HG03060 (cell line): ENCODE measurements at regions not wholly inside any gene's neighbourhood (a gene's known extent, or its start where the extent isn't known, plus 50 kb on each side); places are given as distances from the start of the nearest gene placed in this dataset.
"Not testable (repeated sequence)": the region's sequence is repeated elsewhere in the genome, so short reads cannot be mapped to it uniquely, and the experiment has no call there.

ENCODE experiments used
- ATAC-seq: cut with Tn5 transposase; IDR thresholded peaks from one replicate; pipeline ENCODE4 v1.9.1; 2021; ENCODE audit warnings: low read depth, moderate number of reproducible peaks; ENCODE audit not compliant: unreplicated experiment

DNA sequence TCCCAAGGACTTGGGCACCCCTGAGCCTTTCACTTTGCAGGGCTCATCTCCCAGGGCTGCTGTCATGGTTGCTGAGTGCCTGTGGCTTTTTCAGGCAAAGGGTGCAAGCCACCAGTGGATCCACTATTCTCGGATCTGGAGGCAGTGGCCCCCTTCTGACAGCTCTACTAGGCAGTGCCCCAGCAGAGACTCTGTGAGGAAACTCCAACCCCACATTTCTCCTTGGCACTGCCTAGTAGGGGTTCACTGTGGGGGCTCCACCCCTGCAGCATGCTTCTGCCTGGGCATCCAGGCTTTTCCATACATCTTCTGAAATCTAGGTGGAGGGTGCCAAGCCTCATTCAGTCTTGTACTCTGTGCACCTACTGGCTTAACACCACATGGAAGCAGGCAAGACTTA is 675.0 kb upstream of the MBL2 start:
- no peak for ATAC-seq

DNA sequence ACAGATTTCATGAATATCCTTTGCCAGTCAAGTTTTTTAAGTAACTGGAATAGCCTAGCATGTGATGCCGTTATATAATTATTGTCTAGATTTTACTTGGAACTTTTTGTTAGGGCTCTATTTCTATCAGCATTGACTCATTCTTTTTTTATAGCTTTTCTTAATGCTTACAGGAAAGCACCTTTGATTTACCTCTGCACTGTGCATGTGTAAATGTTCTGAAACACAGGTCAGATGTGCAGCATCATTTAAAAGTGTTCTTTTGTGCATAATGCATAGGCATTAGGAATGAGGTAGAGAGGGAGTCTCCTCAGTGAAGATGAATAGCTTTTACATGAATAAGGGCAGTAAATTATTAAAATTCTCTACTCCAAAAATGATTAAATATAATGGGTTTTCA is 669.3 kb upstream of the MBL2 start:
- no peak for ATAC-seq

DNA sequence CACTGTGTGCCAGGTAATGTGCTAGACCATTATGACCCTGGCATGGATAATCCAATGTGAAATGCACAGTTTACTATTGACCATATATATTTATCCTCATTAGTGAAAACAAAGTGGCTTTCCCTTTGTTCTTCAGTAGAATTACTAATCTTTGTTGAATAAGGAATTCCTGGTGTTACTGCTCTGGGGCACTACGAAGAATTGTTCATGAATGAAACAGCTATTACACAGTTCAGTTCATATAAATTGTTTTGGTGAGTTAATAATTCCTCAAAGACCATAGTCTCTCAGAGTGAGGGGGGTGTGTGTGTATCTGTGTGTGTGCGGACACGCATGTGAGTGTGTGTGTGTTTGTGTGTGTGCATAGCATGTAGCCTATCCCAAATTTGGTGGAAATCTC is 668.0 kb upstream of the MBL2 start:
- ATAC-seq = no peak

DNA sequence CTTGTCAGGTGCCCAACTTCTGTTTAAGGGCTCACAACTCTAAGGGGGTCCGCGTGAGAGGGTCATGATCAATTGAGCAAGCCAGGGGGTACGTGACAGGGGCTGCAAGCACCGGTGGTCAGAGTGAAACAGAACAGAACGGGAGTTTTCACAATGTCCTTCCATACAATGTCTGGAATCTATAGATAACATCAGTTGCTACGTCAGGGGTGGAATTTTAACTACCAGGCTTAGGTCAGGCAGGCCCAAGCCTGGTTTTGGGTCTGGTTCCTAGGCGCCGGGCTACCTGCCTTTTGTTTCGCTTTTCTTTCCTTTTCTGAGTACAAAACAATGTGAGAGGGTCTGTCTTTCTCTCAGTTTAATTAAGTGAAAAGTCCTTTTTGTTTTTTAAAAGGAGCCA is 666.5 kb upstream of the MBL2 start:
- not testable (repeated sequence) for ATAC-seq

DNA sequence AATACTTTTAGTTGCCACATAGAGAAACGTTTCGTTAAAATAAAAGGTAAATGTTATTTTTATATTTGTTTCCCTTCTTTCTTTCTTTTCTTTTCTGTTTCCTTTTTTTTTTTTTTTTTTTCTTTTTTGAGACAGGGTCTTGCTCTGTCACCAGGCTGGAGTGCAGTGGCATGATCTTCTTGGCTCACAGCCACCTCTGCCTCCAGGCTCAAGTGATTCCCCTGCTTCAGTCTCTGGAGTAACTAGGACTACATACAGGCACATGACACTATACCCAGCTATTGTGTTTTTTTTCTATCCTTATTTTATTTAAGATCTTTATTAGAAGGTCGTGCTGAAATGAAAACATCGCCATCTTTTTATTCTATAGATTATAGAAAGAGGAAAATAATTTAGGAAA is 661.8 kb upstream of the MBL2 start:
- no peak for ATAC-seq

DNA sequence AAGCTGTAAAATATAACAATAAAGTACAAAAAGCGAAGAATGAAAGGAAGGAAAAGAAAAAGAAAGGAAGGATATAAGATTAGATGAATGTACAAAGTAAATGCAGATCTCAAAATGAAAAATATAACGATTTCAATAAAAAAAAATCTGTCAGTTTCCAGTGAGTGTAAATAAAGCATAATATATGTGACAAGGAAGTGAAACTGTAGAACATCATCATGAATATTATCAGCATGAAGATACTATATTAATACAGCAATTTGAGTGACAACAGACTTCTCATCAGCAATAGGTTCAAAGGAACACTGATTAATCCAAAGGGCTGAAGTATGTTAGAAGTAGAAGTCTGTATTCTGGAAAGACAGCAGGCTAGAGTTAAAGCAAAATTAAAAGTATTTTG is 659.5 kb upstream of the MBL2 start:
- ATAC-seq = no peak

DNA sequence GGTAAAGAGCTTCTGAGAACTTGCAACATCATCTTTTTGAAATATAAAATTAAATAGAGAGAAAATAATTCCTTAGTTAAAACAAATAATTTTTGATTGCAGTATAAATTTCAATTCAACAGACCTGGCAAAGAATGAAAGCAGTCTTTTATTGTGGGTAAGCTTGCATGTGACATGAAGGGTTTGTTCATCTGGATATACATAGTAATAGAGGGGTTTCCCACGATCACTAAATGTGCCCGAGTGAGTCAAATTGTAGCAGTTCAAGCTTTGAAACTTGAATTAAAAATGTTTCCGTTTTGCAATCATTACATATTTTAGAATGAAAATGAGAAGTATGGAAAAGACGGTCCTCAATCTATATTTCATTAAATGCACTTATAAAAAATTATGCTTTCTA is 658.4 kb upstream of the MBL2 start:
- ATAC-seq = no peak

DNA sequence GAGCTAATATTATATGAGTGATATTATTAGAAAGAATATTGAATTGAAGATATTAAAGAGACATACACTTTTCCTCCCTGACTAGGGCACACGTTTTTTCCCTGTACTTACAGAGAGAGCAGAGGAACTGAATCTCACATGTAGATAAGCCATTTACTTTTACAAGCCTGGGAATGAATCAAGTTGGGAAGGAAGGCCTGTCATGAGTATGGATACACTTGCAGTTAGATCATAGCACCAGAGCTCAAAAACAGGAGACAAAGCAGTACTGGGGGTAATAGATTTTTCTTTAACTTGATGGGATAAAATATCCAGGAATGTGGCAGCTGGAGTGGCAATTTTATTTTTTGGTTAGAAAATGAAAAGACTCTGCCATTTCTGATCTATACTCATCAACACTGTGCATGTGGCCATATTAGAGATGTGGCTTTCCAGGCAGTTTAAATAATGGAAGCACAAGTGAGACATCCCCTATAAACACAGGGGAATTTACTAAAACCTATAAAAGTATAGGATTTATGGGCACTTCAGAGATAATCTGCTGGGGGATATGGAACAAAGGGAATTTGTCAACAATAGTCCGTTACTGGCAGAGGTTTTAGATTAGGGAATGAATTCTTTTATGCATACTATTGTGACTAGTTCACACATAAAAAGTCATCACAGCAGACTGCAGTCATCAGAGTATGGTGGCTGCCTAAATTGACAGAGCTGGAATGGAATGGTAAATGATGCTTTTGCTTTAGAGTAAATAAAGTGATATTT is 657.7 kb upstream of the MBL2 start:
- ATAC-seq = no peak

DNA sequence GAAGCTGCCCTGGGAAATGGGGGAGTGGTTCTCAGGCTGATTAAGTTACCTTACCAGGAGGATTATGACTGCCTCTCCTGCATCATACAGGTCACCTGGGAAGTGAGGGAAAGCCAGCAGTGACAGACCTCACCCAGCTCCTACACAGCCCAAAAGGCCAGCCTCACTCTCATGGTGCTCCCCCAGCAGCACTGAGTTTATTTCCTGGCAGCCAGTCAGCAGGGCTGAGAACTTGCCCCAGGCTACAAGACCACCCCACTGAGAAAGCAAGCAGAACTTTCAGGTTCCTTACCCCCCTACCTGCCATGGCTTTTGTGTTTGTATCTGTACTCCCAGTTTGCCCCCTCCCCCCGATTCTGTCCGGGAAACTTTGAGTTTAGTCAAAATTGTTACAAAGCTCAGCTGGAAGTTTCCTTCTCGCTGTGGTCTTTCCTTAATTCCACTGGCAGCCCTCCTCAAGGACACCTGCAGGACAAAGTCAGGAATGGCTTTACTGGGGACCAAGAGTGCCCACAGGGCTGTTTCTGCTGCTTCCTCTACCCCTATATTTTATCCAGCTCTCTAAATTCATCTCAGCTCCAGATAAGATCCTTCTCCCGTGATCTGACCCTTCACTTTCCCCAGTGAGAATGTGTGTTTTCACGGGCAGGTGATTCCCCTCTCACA is 649.8 kb upstream of the MBL2 start:
- no peak for ATAC-seq

DNA sequence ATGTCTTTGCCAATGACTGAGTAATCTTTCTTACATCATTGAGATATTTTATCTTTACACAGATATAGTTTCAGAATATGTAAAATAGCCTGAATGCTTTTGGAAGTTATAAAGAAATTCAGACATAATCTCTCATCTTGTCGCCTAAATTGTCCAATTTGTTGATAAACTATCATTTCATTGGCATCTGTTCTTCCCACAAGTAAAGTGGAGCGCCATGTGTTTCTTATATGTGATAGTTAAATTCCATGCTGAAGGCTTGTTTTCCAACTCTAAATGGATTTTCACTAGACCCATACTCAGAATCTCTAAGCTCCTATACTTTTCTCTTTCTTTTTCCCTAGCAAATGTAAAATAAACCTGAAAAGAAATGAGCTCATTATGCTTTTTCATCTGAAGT is 640.1 kb upstream of the MBL2 start:
- ATAC-seq = no peak

DNA sequence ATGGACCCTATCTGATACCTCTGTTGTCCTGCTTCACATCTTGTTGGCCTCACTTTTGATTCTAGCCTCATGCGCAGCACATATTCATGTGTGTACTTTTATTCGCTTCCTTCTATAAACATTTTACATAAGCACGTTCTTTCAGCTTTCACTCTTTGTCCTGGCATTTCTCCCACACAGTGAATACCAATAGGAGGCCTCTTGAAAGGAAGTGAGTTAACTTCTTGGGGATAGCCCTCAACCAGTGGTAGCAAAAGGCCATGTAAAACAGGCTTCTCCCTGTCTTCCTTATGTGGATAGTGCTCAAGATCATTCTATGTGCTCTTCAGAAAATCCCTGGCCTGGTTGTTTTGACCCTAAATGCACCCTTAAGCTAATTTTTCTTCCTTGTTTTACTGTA is 633.9 kb upstream of the MBL2 start:
- no peak for ATAC-seq

DNA sequence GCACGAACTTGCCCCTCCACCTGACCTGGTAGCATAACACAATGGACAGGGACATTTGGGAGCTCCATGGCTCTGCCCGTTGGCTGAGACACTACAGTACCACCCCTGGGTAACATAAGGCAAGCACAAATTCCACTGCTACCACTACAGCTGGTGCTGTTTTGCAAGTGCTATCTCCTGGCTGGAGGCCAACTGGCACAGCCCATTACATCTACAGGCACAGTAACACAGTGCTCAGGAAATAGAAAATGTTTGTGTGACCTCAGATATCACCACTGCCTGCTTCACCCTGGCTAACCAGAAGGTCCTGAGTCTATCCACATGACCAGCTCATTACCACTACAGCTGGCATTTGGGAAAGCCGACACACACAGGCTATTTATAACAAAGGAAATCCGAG is 631.1 kb upstream of the MBL2 start:
- ATAC-seq = no peak

DNA sequence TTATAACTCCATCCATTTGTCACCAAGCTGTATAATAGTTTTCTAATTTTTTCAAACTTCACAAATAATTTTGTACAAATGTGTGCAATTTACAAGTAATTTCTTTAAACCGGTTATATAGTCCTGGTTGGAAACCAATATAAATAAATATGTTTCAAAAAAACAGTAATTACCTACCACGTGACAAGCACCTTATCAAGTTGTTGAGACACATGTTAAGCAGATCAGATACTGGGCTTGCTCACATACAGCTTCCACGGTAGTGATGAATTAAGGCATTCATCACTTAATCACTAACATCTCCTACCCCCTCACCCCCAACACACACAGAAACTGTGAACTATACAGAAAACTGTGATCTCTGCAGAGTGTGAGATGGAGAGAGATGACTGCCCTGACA is 630.0 kb upstream of the MBL2 start:
- ATAC-seq = no peak

DNA sequence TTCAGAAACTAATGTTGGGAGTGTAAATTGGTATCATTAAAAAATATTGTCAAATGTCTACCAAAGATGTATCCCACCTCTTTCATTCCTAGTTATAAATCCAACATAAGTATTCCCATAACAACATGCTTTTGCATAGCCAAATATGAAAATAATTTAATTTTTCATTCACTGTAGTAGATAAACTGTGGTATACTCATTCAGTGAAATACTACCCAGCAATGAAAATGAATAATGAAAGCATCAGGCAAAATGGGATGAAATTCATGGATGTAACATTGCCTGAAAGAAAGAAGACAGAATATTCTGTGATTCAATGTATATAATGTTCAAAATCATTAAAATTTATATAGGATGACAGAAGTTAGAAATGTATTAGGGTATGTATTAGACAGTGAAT is 629.0 kb upstream of the MBL2 start:
- ATAC-seq = no peak

DNA sequence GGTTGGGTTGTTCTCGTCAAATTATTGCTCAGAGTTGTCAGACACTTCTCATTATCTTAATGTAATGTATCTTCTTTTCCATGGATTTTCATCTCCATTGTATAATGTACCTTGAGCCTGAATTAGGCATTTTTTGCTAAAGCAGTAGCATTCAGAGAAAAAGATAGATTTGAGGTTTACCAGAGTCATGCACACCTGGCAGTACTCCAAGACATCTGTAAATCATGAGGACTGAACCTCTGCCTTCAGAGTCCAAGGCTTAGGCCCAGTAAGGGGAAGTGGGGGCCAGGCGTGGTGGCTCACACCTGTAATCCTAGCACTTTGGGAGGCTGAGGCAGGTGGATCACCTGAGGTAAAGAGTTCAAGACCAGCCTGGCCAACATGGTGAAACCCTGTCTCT is 624.3 kb upstream of the MBL2 start:
- ATAC-seq = no peak

DNA sequence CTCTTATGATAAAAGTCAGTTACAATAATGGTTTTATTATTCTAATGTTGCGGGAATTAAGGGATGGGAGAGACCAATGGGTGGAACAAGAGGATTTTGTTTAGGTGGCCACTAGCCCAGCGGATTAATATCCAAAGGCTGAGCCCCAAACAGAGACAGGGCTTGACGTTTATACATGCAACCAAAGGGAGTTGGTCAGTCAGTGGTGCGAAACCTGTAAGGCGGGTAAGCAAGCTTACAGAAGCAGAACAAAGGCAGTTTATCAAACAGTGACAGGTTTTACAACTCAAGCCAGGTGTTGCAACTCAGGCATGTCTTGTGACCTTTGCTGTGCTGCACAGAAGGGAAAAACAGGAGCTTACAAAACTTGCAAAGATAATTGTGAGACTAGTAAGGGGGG is 622.9 kb upstream of the MBL2 start:
- no peak for ATAC-seq

DNA sequence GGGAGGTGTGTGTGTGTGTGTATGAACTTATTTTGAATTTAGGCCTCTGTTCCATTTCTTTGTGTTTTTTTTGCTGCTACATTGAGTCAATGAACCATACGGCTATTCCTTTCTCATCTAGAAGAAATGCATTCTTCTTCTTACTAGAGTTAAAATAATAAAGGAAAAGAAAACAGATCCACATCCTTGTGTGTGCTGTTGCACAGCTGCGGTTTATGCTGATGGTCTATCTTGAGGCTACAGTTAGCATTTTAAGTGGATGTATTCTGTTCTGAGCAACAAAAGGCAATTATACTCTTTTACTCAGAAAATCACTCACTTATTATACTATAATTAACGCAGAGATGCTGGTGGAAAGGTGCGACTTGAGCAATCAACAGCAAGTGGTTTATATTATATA is 615.0 kb upstream of the MBL2 start:
- no peak for ATAC-seq

DNA sequence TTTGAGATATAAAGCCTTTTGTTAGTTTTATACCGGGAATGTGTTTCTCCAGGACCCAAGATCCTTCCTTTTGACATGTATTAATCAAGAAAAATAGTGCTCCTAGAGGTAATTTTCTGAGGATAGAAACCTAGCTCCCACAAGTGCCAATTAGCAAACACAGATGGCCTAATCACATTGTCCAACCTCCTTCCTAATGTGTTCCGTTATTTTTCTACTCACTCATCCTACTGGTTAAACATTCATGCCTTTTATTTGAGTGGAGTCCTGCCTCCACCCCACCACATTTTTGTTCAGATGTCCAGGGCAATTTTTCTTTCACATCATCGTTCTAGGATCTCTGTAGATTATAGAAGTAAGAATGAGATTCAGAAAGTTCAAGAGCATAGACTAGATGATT is 610.0 kb upstream of the MBL2 start:
- ATAC-seq = no peak

DNA sequence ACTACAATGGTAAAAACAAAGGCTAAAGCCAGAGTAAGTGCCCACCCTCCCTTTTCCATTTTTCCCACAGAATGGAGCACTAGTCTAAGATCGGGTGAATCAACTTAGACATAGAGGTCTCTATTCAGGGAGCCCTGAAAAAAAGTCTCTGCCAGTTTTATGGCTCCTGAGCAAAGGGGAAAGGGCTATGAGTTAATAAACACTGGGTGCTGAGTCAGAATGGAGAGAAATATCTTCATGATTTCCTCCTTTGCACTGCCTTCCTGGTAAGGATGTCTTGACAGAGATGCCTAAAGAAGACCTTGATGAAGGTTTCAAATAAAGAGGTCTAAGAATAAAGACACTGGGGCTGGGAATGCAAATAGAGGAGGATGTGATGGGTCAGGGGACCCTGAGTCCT is 607.4 kb upstream of the MBL2 start:
- no peak for ATAC-seq

DNA sequence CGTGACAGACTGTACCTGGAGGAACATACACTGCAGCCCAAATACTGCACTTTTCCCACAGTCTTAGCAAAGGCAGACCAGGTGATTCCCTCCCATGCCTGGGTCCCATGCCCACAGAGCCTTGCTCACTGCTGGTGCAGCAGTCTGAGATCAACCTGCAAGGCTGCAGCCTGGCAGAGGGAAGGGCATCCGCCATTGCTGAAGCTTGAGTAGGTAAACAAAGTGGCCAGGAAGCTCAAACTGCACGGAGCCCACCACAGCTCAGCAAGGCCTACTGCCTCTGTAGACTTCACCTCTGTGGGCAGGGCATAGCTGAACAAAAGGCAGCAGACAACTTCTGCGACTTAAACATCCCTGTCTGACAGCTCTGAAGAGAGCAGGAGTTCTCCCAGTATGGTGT is 597.8 kb upstream of the MBL2 start:
- no peak for ATAC-seq

DNA sequence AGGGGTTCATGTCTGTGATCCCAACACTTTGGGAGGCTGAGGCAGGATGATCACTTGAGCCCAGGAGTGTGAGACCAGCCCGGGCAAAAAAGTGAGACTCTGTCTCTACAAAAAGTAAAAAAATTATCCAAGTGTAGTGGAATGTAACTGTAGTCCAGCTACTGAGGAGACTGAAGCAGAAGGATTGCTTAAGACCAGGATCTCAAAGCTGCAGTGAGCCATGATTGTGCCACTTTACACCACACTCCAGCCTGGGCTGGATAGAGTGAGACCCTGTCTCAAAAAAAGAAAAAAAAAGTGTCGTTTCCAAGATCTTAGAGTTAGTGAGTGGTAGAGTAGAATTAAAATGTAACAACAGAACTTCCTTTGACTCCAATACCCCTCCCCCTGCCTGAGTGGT is 589.4 kb upstream of the MBL2 start:
- ATAC-seq = no peak

DNA sequence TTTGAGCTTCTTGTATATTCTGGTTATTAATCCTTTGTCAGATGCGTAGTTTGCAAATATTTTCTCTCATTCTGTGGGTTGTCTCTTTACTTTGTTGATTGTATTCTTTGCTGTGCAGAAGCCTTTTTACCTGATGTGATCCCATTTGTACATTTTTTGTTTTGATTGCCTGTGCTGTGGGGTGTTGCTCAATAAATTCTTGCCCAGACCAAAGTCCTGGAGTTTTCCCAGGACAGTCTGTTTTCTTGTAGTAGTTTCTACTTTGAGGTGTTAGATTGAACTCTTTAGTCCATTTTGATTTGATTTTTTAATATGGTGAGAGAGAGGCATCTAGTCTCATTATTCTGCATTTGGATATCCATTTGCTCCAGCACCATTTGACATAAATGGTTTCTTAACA is 588.7 kb upstream of the MBL2 start:
- no peak for ATAC-seq

DNA sequence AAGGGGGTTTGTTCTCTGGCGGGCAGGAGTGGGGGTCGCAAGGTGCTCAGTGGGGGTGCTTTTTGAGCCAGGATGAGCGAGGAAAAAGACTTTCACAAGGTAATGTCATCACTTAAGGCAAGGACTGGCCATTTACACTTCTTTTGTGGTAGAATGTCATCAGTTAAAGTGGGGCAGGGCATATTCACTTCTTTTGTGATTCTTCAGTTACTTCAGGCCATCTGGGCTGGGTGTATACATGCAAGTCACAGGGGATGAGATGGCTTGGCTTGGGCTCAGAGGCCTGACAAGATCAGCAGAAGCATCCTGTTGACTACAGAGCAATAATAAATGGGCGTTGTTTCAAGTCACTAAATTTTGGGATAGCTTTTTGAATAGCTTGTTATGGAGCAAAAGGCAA is 586.4 kb upstream of the MBL2 start:
- ATAC-seq = not testable (repeated sequence)
